ENCODE measurements at regions not wholly inside any gene's neighbourhood (a gene's known extent, or its start where the extent isn't known, plus 50 kb on each side); places are given as distances from the start of the nearest gene placed in this dataset.

GRCh38 chr3:40620151-40620550 lies 95.4 kb downstream of the ZNF621 start:
- no peak overlapping the region for H4K91ac ChIP-seq (ENCODE audit: insufficient read length, low read depth, low read length)
- H3K14ac ChIP-seq (ENCODE audit: insufficient read depth, low read length) = no peak overlapping the region
- H3K27me3 ChIP-seq (ENCODE audit: insufficient read depth, low read length) = no peaks in the 10 kb centered on the region
- no peaks in the 10 kb centered on the region for H3K9me3 ChIP-seq (ENCODE audit: control insufficient read depth, low read depth, low read length)
- H4K5ac ChIP-seq (ENCODE audit: insufficient read length, low read depth, low read length) = no peak overlapping the region
- peaks cover 23% of the 10 kb centered on the region in 2 experiments for H3K4me1 Mint-ChIP-seq
- H3K23me2 ChIP-seq (ENCODE audit: insufficient read length, low read depth, low read length, poor library complexity, severe bottlenecking) = no peaks in the 10 kb centered on the region
- no peak overlapping the region for H2BK20ac ChIP-seq (ENCODE audit: low read depth, low read length, poor library complexity, severe bottlenecking)
- TF ChIP-seq CTCF (conservative IDR thresholded peaks at IDR 0.05) = no peak
- no peak overlapping the region for H4K8ac ChIP-seq (replicated peaks; ENCODE audit: insufficient read length, low read depth, low read length)
- peaks cover 2% of the 10 kb centered on the region for H4K20me1 ChIP-seq (ENCODE audit: control insufficient read depth, insufficient read depth, insufficient read length)
- no peak overlapping the region for H2BK120ac ChIP-seq (ENCODE audit: low read depth, low read length, poor library complexity, severe bottlenecking)
- no peak overlapping the region for H3K27ac Mint-ChIP-seq
- H3K79me1 ChIP-seq (ENCODE audit: insufficient read depth, low read depth, low read length, poor library complexity, severe bottlenecking) = no peaks in the 10 kb centered on the region
- no peak overlapping the region for H3K4me3 Mint-ChIP-seq
- no peak overlapping the region for H3K4ac ChIP-seq (ENCODE audit: low read depth, low read length)
- no peak overlapping the region for H3K18ac ChIP-seq (ENCODE audit: insufficient read length, low read depth, low read length)
- no peak overlapping the region for H3T11ph ChIP-seq (ENCODE audit: low read length)
- no peak overlapping the region for H2AFZ ChIP-seq (ENCODE audit: low read length)
- no peak overlapping the region for H3K9ac ChIP-seq (ENCODE audit: extremely low read depth, insufficient read length, low read length)
- H3K4me1 ChIP-seq (ENCODE audit: insufficient read depth, low read length) = no peaks in the 10 kb centered on the region; the same call in 1 of the 2 replicates
- no peak overlapping the region for H2BK15ac ChIP-seq (ENCODE audit: low read depth, low read length)
- H2BK12ac ChIP-seq (ENCODE audit: insufficient read length, low read depth, low read length) = no peak overlapping the region
- no peak overlapping the region for H2AK5ac ChIP-seq (ENCODE audit: insufficient read length, low read length)
- H3K4me2 ChIP-seq (ENCODE audit: insufficient read depth, insufficient read length, low read length) = no peak overlapping the region
- no peak overlapping the region for H3K23ac ChIP-seq (ENCODE audit: insufficient read length, low read depth, low read length)
- H3K79me2 ChIP-seq (ENCODE audit: insufficient read depth, low read length) = no peaks in the 10 kb centered on the region
- H2BK5ac ChIP-seq (ENCODE audit: insufficient read length, low read length) = no peak overlapping the region
- peaks cover 0 to 7% of the 10 kb centered on the region in 2 experiments; a peak in 2 of 5 replicates for H3K9me3 Mint-ChIP-seq
- WGBS (ENCODE audit: extremely low coverage, insufficient read length, low lambda C conversion rate) = no CpG with 5 or more reads among the region's 2 CpGs
- H3K27ac ChIP-seq (ENCODE audit: insufficient read length, low read depth, low read length) = no peak overlapping the region
- peaks cover 0 to 7% (median 0%) of the 10 kb centered on the region in 3 experiments; a peak in 3 of 7 replicates for H3K36me3 Mint-ChIP-seq (ENCODE audit: insufficient read depth in 1 of 3, low read depth in 3 of 3)
- DNase-seq = no peak
- H3K27me3 Mint-ChIP-seq (ENCODE audit: low read depth) = no peaks in the 10 kb centered on the region; the same call in 1 of the 2 replicates
- no peak overlapping the region for H3K56ac ChIP-seq (ENCODE audit: insufficient read length, low read depth, low read length)

Measured in H9 (cell line).